ENCODE measurements at regions not wholly inside any gene's neighbourhood (a gene's known extent, or its start where the extent isn't known, plus 50 kb on each side); places are given as distances from the start of the nearest gene placed in this dataset.

DNA sequence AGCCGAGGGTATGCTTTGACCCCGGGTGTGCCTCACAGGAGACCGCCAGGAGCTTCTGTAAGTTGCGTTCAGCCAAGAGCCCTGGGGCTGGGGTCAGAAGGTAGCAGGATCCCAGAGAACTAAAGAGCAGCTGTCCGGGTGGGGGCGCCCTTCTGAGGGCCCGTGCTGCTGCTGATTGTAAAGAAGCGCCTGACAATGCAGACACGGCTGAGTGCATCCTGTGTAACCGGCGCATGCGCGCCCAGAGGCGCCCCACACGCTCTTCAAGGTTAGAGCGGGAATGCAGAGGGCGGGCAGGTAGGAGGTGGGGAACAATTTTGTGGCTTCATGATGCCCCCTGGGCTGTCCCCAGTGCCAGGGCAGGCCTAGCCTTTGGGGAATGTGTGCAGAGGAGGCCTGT is 210.2 kb upstream of the CTBP2 start:
- Histone ChIP-seq H4K20me1 (ENCODE audit: control insufficient read depth, extremely low read depth, insufficient read depth, low read length) (no peaks in the 10 kb centered on the region), H3K9me1 (ENCODE audit: control insufficient read depth, extremely low read depth, insufficient read depth, low read length) (no peaks in the 10 kb centered on the region), H3K9ac (ENCODE audit: control insufficient read depth, extremely low read depth, insufficient read depth, low read length) (no peak overlapping the region), H3K27me3 (ENCODE audit: control insufficient read depth, extremely low read depth, insufficient read depth, low read length) (peaks cover 14% of the 10 kb centered on the region), H3K79me2 (ENCODE audit: control insufficient read depth, insufficient read depth, low read length) (no peaks in the 10 kb centered on the region), H3K27ac (ENCODE audit: control insufficient read depth, insufficient read depth, low read length) (no peak overlapping the region), H3K36me3 (ENCODE audit: control insufficient read depth in 2 of 2, extremely low read depth in 1 of 2, insufficient read depth in 2 of 2, low read length in 2 of 2) (no peaks in the 10 kb centered on the region), H3K4me2 (ENCODE audit: control insufficient read depth, extremely low read depth, insufficient read depth, low read depth, low read length) (no peak overlapping the region), H3K9me3 (ENCODE audit: control insufficient read depth, low read depth, low read length) (no peaks in the 10 kb centered on the region), H3K4me3 (ENCODE audit: control insufficient read depth in 2 of 3, extremely low read depth in 1 of 3, insufficient read depth in 2 of 3, low read depth in 1 of 3, low read length in 3 of 3) (no peak overlapping the region), H3K4me1 (ENCODE audit: control insufficient read depth, extremely low read depth, insufficient read depth, low read length) (no peaks in the 10 kb centered on the region), H2AFZ (ENCODE audit: control insufficient read depth, low read length) (no peak overlapping the region)
- DNase-seq (ENCODE audit: low read depth, low spot score) (no peak), FAIRE-seq (no peak)
- TF ChIP-seq, protein P1, sequence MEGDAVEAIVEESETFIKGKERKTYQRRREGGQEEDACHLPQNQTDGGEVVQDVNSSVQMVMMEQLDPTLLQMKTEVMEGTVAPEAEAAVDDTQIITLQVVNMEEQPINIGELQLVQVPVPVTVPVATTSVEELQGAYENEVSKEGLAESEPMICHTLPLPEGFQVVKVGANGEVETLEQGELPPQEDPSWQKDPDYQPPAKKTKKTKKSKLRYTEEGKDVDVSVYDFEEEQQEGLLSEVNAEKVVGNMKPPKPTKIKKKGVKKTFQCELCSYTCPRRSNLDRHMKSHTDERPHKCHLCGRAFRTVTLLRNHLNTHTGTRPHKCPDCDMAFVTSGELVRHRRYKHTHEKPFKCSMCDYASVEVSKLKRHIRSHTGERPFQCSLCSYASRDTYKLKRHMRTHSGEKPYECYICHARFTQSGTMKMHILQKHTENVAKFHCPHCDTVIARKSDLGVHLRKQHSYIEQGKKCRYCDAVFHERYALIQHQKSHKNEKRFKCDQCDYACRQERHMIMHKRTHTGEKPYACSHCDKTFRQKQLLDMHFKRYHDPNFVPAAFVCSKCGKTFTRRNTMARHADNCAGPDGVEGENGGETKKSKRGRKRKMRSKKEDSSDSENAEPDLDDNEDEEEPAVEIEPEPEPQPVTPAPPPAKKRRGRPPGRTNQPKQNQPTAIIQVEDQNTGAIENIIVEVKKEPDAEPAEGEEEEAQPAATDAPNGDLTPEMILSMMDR (optimal IDR thresholded peaks at IDR 0.05 in 1 of 3, IDR thresholded peaks at IDR 0.05 in 1 of 3, conservative IDR thresholded peaks at IDR 0.05 in 1 of 3; ENCODE audit: extremely low read depth in 1 of 3, insufficient read depth in 2 of 3, low read length in 3 of 3), result peak; percentile 25 to 37 (median 32)
- no peak for TF ChIP-seq EZH2 (IDR thresholded peaks at IDR 0.05; ENCODE audit: low read length)
- dilution Hi-C loops (cut with MboI; ENCODE audit: extremely low pct_ligation_motif_present, low sequenced_read_pairs), result no loop called here

DNA sequence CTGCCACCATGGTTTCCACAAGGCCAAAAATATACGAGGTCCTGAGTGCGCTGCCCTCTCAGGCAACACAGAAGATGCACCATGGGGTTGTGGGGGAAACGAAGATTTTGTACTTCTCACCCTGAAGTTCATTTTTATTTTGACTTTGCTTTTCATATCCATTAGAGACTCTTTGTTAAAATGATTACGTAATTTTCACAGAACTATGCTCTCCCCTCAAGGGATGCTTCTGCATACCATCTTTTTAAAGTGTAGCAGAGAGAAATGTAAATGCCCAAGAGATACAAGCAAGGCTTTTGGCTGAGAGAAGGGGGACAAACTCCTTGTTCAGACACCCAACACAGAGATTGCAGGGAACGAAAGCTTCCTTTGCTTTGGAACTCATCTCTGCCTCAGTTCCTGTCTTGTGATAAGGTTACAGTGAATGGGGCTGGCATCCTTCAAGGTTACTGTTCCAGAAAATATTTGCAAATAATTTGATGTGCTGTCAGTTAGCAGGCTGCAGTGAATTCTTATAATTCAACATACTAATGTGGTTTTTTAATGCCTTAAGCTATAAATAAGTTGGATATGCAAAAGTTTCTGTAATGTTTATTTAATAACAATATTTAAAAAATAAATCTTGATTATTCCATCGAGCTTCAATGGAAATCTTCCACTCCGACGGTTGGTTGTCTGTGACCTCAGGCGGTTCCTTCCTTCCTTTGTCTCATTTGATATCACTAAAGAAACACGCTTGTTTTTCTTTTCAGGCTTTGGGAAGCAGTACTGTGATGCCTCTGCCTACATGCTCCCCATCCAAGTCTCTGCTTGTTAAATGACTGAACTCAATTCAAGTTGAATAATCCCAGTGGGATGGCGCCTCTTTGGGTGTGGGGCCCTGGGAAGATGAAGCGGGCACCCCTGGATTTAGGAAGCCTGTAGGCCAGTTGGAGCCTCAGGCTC is 209.3 kb upstream of the CTBP2 start:
- TF ChIP-seq, protein P1 (optimal IDR thresholded peaks at IDR 0.05 in 1 of 3, IDR thresholded peaks at IDR 0.05 in 1 of 3, conservative IDR thresholded peaks at IDR 0.05 in 1 of 3; ENCODE audit: extremely low read depth in 1 of 3, insufficient read depth in 2 of 3, low read length in 3 of 3), result no peak
- no peak for TF ChIP-seq EZH2 (IDR thresholded peaks at IDR 0.05; ENCODE audit: low read length)
- dilution Hi-C loops (cut with MboI; ENCODE audit: extremely low pct_ligation_motif_present, low sequenced_read_pairs), result no loop called here
- Histone ChIP-seq H3K4me1 (ENCODE audit: control insufficient read depth, extremely low read depth, insufficient read depth, low read length) (no peaks in the 10 kb centered on the region), H4K20me1 (ENCODE audit: control insufficient read depth, extremely low read depth, insufficient read depth, low read length) (no peaks in the 10 kb centered on the region), H3K4me2 (ENCODE audit: control insufficient read depth, extremely low read depth, insufficient read depth, low read depth, low read length) (no peak overlapping the region), H2AFZ (ENCODE audit: control insufficient read depth, low read length) (no peak overlapping the region), H3K79me2 (ENCODE audit: control insufficient read depth, insufficient read depth, low read length) (no peaks in the 10 kb centered on the region), H3K27me3 (ENCODE audit: control insufficient read depth, extremely low read depth, insufficient read depth, low read length) (peaks cover 14% of the 10 kb centered on the region), H3K9me1 (ENCODE audit: control insufficient read depth, extremely low read depth, insufficient read depth, low read length) (no peaks in the 10 kb centered on the region), H3K9me3 (ENCODE audit: control insufficient read depth, low read depth, low read length) (no peaks in the 10 kb centered on the region), H3K9ac (ENCODE audit: control insufficient read depth, extremely low read depth, insufficient read depth, low read length) (no peak overlapping the region), H3K36me3 (ENCODE audit: control insufficient read depth in 2 of 2, extremely low read depth in 1 of 2, insufficient read depth in 2 of 2, low read length in 2 of 2) (no peaks in the 10 kb centered on the region), H3K27ac (ENCODE audit: control insufficient read depth, insufficient read depth, low read length) (no peak overlapping the region), H3K4me3 (ENCODE audit: control insufficient read depth in 2 of 3, extremely low read depth in 1 of 3, insufficient read depth in 2 of 3, low read depth in 1 of 3, low read length in 3 of 3) (no peak overlapping the region)
- DNase-seq (ENCODE audit: low read depth, low spot score), result no peak
- no peak for FAIRE-seq

All from keratinocyte (primary cell).